IMR-90 (cell line): ENCODE measurements at regions not wholly inside any gene's neighbourhood (a gene's known extent, or its start where the extent isn't known, plus 50 kb on each side); places are given as distances from the start of the nearest gene placed in this dataset.

Source experiments
- ATAC-seq: fragments of 200-7000 bp; cut with Tn5 transposase; 2 replicates; pipeline ENCODE4 v1.9.1; 2020; ENCODE audit warnings: low read depth, mild to moderate bottlenecking, moderate library complexity
- BruUV-seq: library from RNA; stranded (reverse); fragments of 400-500 nt; replicated peaks from 2 replicates; lab custom pipeline; 2021; lab: Mats Ljungman, UMichigan
- CTCF ChIA-PET: fragments of 300-600 bp; formaldehyde crosslinking; extraction: SDS; loops from one replicate; lab custom pipeline; 2021; ENCODE audit warnings: antibody characterized with exemption; lab: Yijun Ruan, JAX
- POLR2A ChIA-PET: fragments of 300-600 bp; sonication (Branson Sonifier 250); formaldehyde crosslinking; loops from one replicate; lab custom pipeline; 2022; ENCODE audit warnings: antibody characterized with exemption; ENCODE audit not compliant: unreplicated experiment; lab: Charles Lee
- DNase-seq: peaks from one replicate; pipeline ENCODE4 v3.0.0; 2013
- H2AFZ ChIP-seq: replicated peaks from 2 replicates; pipeline ENCODE3; 2013; ENCODE audit warnings: low read length, mild to moderate bottlenecking; ENCODE audit not compliant: poor library complexity
- H2AK5ac ChIP-seq: 2 replicates; pipeline ENCODE4 v1.6.1; 2013; ENCODE audit warnings: low read depth, low read length, inconsistent platforms
- H2AK9ac ChIP-seq: replicated peaks from 2 replicates; pipeline ENCODE3; 2013; ENCODE audit warnings: mild to moderate bottlenecking, low read depth, low read length, moderate library complexity; ENCODE audit not compliant: poor library complexity
- H2BK120ac ChIP-seq: 2 replicates; pipeline ENCODE4 v1.6.1; 2013; ENCODE audit warnings: low read depth, low read length, inconsistent platforms
- H2BK15ac ChIP-seq: 3 replicates; pipeline ENCODE4 v1.6.1; 2013; ENCODE audit warnings: low read depth, low read length, inconsistent platforms
- H2BK20ac ChIP-seq: 2 replicates; pipeline ENCODE4 v1.6.1; 2013; ENCODE audit warnings: low read depth, mild to moderate bottlenecking, inconsistent platforms, low read length, moderate library complexity
- H2BK5ac ChIP-seq: 2 replicates; pipeline ENCODE4 v1.6.1; 2013; ENCODE audit warnings: mild to moderate bottlenecking, low read depth, low read length, inconsistent platforms; ENCODE audit not compliant: poor library complexity, severe bottlenecking
- H3K14ac ChIP-seq: replicated peaks from 2 replicates; pipeline ENCODE4 v1.6.1; 2013; ENCODE audit warnings: low read depth, low read length, inconsistent platforms
- H3K18ac ChIP-seq: 2 replicates; pipeline ENCODE4 v1.6.1; 2013; ENCODE audit warnings: low read depth, low read length, control low read depth
- H3K23ac ChIP-seq: 2 replicates; pipeline ENCODE4 v1.6.1; 2013; ENCODE audit warnings: low read depth, low read length, inconsistent platforms
- H3K27ac ChIP-seq: 2 replicates; pipeline ENCODE4 v1.5.1; 2013; ENCODE audit warnings: mild to moderate bottlenecking, control low read depth, low read length; ENCODE audit not compliant: insufficient read depth
- H3K27me3 ChIP-seq: 2 replicates; pipeline ENCODE4 v1.6.1; 2013; ENCODE audit warnings: low read length; ENCODE audit not compliant: control insufficient read depth, insufficient read depth
- H3K36me3 ChIP-seq: 2 replicates; pipeline ENCODE4 v1.6.1; 2013; ENCODE audit warnings: low read length, mixed read lengths; ENCODE audit not compliant: control insufficient read depth, insufficient read depth
- H3K4ac ChIP-seq: 2 replicates; pipeline ENCODE4 v1.6.1; 2013; ENCODE audit warnings: low read depth, low read length, inconsistent platforms
- H3K4me1 ChIP-seq: 2 replicates; pipeline ENCODE4 v1.6.1; 2013; ENCODE audit warnings: low read length, mixed read lengths; ENCODE audit not compliant: control insufficient read depth, insufficient read depth
- H3K4me2 ChIP-seq: 2 replicates; pipeline ENCODE4 v1.6.1; 2013; ENCODE audit warnings: low read depth, mild to moderate bottlenecking, control low read depth, low read length, moderate library complexity
- H3K4me3 ChIP-seq: 2 replicates; pipeline ENCODE4 v1.5.1; 2013; ENCODE audit warnings: low read depth, mild to moderate bottlenecking, control low read depth, low read length, moderate library complexity; ENCODE audit not compliant: insufficient read depth
- H3K56ac ChIP-seq: 2 replicates; pipeline ENCODE4 v1.6.1; 2013; ENCODE audit warnings: low read length, inconsistent platforms; ENCODE audit not compliant: insufficient read depth; ENCODE audit errors: extremely low read depth
- H3K79me1 ChIP-seq, 2 experiments: 2 replicates each; pipeline ENCODE4 v1.6.1; 2013; ENCODE audit warnings: low read length in 2 of 2, inconsistent platforms in 1 of 2, low read depth in 1 of 2
- H3K9ac ChIP-seq: 2 replicates; pipeline ENCODE4 v1.6.1; 2013; ENCODE audit warnings: low read depth, low read length, control low read depth
- H3K9me1 ChIP-seq: 2 replicates; pipeline ENCODE4 v1.6.1; 2013; ENCODE audit warnings: low read length, inconsistent platforms; ENCODE audit not compliant: insufficient read depth
- H3K9me3 ChIP-seq: 2 replicates; pipeline ENCODE4 v1.6.1; 2013; ENCODE audit warnings: low read length; ENCODE audit not compliant: control insufficient read depth, insufficient read depth
- H4K20me1 ChIP-seq: 2 replicates; pipeline ENCODE4 v1.6.1; 2013; ENCODE audit warnings: low read length, inconsistent platforms; ENCODE audit not compliant: insufficient read depth
- H4K5ac ChIP-seq: 2 replicates; pipeline ENCODE4 v1.6.1; 2013; ENCODE audit warnings: mild to moderate bottlenecking, low read depth, low read length, control low read depth
- H4K8ac ChIP-seq, 2 experiments: 2 replicates each; pipeline ENCODE4 v1.6.1; 2013; ENCODE audit warnings: low read depth in 2 of 2, low read length in 2 of 2, control low read depth in 1 of 2, inconsistent platforms in 1 of 2
- H4K91ac ChIP-seq: 2 replicates; pipeline ENCODE4 v1.6.1; 2013; ENCODE audit warnings: low read depth, low read length, inconsistent platforms; ENCODE audit not compliant: insufficient read depth
- BHLHE40 ChIP-seq: fragments of 150-350 bp; IDR thresholded peaks from 2 replicates; pipeline ENCODE4 v1.6.1; 2016; ENCODE audit warnings: mild to moderate bottlenecking, low read depth, low read length
- CEBPB ChIP-seq: IDR thresholded peaks from 2 replicates; pipeline ENCODE4 v1.6.1; 2012; ENCODE audit warnings: low read depth, low read length, improper control_type of control experiment
- WGBS, 2 experiments: methylation state at CpG; one replicate each; pipeline versions ENCODE4 v1.1.5 to v1.1.7; 2013; ENCODE audit warnings: missing lambda C conversion rate in 2 of 2; ENCODE audit not compliant: insufficient read length in 1 of 2; ENCODE audit errors: extremely low coverage in 2 of 2; 5-methylcytosine and 5-hydroxymethylcytosine counted together
- dilution Hi-C: fragments of 300-500 bp; cut with HindIII; formaldehyde crosslinking; loops from one replicate; pipeline ENCODE4 v1.14.3; 2018; ENCODE audit warnings: low sequenced_read_pairs; ENCODE audit not compliant: unreplicated experiment
- in situ Hi-C: fragments of 300-500 bp; cut with MboI; formaldehyde crosslinking; loops from 3 replicates; pipeline ENCODE4 v1.14.3; 2019; ENCODE audit warnings: low sequenced_read_pairs, inconsistent platforms, mixed read lengths
- intact Hi-C: fragments of 100-400 bp; cut with micrococcal nuclease; formaldehyde crosslinking; loops from 2 replicates; pipeline ENCODE4 v1.10.0; 2022

DNA sequence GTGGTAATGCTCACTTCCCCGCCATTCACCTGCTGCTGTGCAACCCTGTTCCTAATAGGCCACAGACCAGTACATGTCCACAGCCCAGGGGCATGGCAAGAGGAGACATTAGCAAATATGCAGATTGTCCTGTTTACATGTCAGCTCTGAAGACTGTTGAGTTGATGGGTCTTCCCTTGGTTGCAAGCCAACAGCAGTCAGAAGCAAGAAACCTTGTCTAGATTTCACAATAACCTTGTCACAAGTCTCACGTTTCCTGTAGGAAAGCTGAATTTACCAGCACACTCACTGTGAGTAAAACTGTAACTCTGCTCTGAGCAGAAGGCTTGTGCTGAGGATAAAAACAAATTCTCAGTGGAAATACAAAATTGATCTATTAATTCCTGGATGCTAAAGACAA, 195.1 kb downstream of the HLX start:
- WGBS, 2 experiments = 60% methylated on average over 1 of the region's 2 CpGs; no CpG with 5 or more reads in 1 of the 2 experiments
- H3K4me3 ChIP-seq = no peak overlapping the region
- H2BK15ac ChIP-seq = no peak overlapping the region
- no peak overlapping the region for H2BK20ac ChIP-seq
- no peaks in the 10 kb centered on the region for H4K20me1 ChIP-seq
- H2AK5ac ChIP-seq = no peak overlapping the region
- no peak overlapping the region for H3K9ac ChIP-seq
- H3K9me1 ChIP-seq = no peaks in the 10 kb centered on the region
- CTCF ChIA-PET = no interaction called here
- no peak overlapping the region for H3K4ac ChIP-seq
- no peak overlapping the region for H4K5ac ChIP-seq
- intact Hi-C loops = no loop called here
- BruUV-seq = no TSS peak
- H3K56ac ChIP-seq = no peak overlapping the region
- in situ Hi-C loops = no loop called here
- H3K4me2 ChIP-seq = no peak overlapping the region
- no peak overlapping the region for H2AFZ ChIP-seq
- no peak overlapping the region for H3K23ac ChIP-seq
- no peak overlapping the region for H4K91ac ChIP-seq
- H3K9me3 ChIP-seq = no peaks in the 10 kb centered on the region; the same call in 1 of the 2 replicates
- no peaks in the 10 kb centered on the region; the same call in 1 of the 2 replicates for H3K4me1 ChIP-seq
- H3K27ac ChIP-seq = no peak overlapping the region
- dilution Hi-C loops = no loop called here
- H3K36me3 ChIP-seq = no peaks in the 10 kb centered on the region
- TF ChIP-seq CEBPB (peak; percentile 51), BHLHE40 (no peak)
- DNase-seq (peak; percentile 17), ATAC-seq (no peak)
- no peak overlapping the region for H2BK5ac ChIP-seq
- no peaks in the 10 kb centered on the region for H3K79me1 ChIP-seq
- POLR2A ChIA-PET = no interaction called here
- no peak overlapping the region for H3K14ac ChIP-seq
- no peak overlapping the region for H2AK9ac ChIP-seq
- no peak overlapping the region for H2BK120ac ChIP-seq
- H3K27me3 ChIP-seq = no peaks in the 10 kb centered on the region
- H3K18ac ChIP-seq = no peak overlapping the region
- no peak overlapping the region for H4K8ac ChIP-seq
